ENCODE measurements at regions not wholly inside any gene's neighbourhood (a gene's known extent, or its start where the extent isn't known, plus 50 kb on each side); places are given as distances from the start of the nearest gene placed in this dataset.

DNA sequence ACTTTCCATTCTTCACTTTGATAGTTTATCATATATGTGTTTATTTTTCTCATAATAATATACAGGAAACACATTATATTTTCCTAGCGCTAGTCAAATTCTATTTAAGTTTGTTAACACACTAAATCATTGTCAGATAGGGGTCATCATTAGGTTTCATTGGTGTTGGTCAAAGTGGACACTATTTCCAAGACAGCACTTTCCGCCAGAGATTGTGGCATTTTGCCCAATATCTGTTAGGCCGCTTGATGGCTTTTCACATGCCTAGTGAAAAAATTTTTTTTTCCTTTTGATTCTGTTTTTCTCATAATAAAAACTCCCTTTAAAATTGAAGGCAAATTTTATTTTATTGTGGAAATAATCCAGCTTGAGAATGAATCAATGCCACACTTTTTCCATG lies 495.4 kb upstream of the AKR1E2 start:
- Histone ChIP-seq H3K4me3 (replicated peaks in 1 of 3; ENCODE audit: insufficient read depth in 1 of 3, low read depth in 1 of 3, low read length in 3 of 3) (no peak overlapping the region), H3K9me3 (replicated peaks; ENCODE audit: control insufficient read depth, insufficient read depth, low read length) (no peaks in the 10 kb centered on the region), H4K20me1 (replicated peaks; ENCODE audit: control insufficient read depth, extremely low read depth, insufficient read depth, low read length) (no peaks in the 10 kb centered on the region), H3K4me1 (ENCODE audit: control insufficient read depth, extremely low read depth, insufficient read depth, low read length) (peaks cover 3% of the 10 kb centered on the region), H2AFZ (ENCODE audit: low read depth, low read length) (no peak overlapping the region), H3K27ac (ENCODE audit: insufficient read depth, low read depth, low read length) (no peak overlapping the region), H3K27me3 (ENCODE audit: control insufficient read depth in 2 of 2, insufficient read depth in 2 of 2, low read length in 2 of 2) (no peaks in the 10 kb centered on the region), H3K36me3 (ENCODE audit: control insufficient read depth in 2 of 2, extremely low read depth in 1 of 2, insufficient read depth in 2 of 2, low read length in 2 of 2) (no peaks in the 10 kb centered on the region), H3K9ac (replicated peaks; ENCODE audit: extremely low read depth, insufficient read depth, low read length) (no peak overlapping the region), H3K79me2 (ENCODE audit: control insufficient read depth, insufficient read depth, low read length) (no peaks in the 10 kb centered on the region), H3K4me2 (ENCODE audit: insufficient read depth, low read length) (no peak overlapping the region), H3K9me1 (replicated peaks; ENCODE audit: control insufficient read depth, extremely low read depth, insufficient read depth, low read length) (no peaks in the 10 kb centered on the region)
- FAIRE-seq (no peak), DNase-seq (ENCODE audit: low read depth, low spot score) (no peak)
- BruUV-seq (replicated peaks) = no TSS peak
- TF ChIP-seq JUN (IDR thresholded peaks at IDR 0.05; ENCODE audit: borderline replicate concordance, insufficient read depth, insufficient read length, low read depth) (no peak), GATA2 (IDR thresholded peaks at IDR 0.05; ENCODE audit: insufficient read depth, insufficient read length, low read depth, low read length) (no peak), EZH2 (IDR thresholded peaks at IDR 0.05; ENCODE audit: borderline replicate concordance, low read depth, low read length, severe bottlenecking) (no peak)
- TF ChIP-seq, protein P1, sequence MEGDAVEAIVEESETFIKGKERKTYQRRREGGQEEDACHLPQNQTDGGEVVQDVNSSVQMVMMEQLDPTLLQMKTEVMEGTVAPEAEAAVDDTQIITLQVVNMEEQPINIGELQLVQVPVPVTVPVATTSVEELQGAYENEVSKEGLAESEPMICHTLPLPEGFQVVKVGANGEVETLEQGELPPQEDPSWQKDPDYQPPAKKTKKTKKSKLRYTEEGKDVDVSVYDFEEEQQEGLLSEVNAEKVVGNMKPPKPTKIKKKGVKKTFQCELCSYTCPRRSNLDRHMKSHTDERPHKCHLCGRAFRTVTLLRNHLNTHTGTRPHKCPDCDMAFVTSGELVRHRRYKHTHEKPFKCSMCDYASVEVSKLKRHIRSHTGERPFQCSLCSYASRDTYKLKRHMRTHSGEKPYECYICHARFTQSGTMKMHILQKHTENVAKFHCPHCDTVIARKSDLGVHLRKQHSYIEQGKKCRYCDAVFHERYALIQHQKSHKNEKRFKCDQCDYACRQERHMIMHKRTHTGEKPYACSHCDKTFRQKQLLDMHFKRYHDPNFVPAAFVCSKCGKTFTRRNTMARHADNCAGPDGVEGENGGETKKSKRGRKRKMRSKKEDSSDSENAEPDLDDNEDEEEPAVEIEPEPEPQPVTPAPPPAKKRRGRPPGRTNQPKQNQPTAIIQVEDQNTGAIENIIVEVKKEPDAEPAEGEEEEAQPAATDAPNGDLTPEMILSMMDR (IDR thresholded peaks at IDR 0.05; ENCODE audit: extremely low read depth in 1 of 2, insufficient read depth in 1 of 2, low read depth in 1 of 2, low read length in 2 of 2) = no peak
- CTCF ChIA-PET = interaction anchor here (1.0 kb wide), 1 partner anchor 13 kb away, joined by 4 read pairs; no protein-coding TSS in a partner anchor
- intact Hi-C loops (cut with micrococcal nuclease) = no loop called here
- dilution Hi-C loops (cut with MboI; ENCODE audit: extremely low pct_ligation_motif_present, low sequenced_read_pairs) = no loop called here
- POLR2A ChIA-PET = no interaction called here

DNA sequence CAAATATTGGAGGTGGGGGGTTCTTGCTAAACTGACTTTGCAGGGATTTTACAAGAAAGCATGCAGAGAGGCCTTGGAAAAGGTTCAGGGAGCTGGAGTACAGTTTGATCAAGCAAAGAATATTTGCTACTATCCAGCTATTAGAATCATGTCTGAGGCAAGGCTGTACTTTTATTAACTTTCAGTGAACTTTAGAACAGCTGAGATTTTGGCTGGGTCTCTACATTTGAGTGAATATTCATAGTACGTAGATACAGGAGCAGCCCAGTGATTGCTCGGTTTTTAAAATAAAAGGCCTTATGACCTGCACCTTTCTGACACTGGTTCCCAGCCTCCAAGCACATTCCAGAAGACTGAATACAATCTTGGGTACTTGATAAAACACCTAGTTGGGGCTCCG lies 496.8 kb upstream of the AKR1E2 start:
- no peak overlapping the region for H3K4me3 ChIP-seq (replicated peaks in 1 of 3; ENCODE audit: insufficient read depth in 1 of 3, low read depth in 1 of 3, low read length in 3 of 3)
- H3K27me3 ChIP-seq (ENCODE audit: control insufficient read depth in 2 of 2, insufficient read depth in 2 of 2, low read length in 2 of 2) = no peaks in the 10 kb centered on the region
- no peaks in the 10 kb centered on the region for H4K20me1 ChIP-seq (replicated peaks; ENCODE audit: control insufficient read depth, extremely low read depth, insufficient read depth, low read length)
- no peak overlapping the region for H3K27ac ChIP-seq (ENCODE audit: insufficient read depth, low read depth, low read length)
- H3K79me2 ChIP-seq (ENCODE audit: control insufficient read depth, insufficient read depth, low read length) = no peaks in the 10 kb centered on the region
- POLR2A ChIA-PET = no interaction called here
- DNase-seq (ENCODE audit: low read depth, low spot score) (no peak), FAIRE-seq (no peak)
- no peaks in the 10 kb centered on the region for H3K36me3 ChIP-seq (ENCODE audit: control insufficient read depth in 2 of 2, extremely low read depth in 1 of 2, insufficient read depth in 2 of 2, low read length in 2 of 2)
- H3K9ac ChIP-seq (replicated peaks; ENCODE audit: extremely low read depth, insufficient read depth, low read length) = no peak overlapping the region
- TF ChIP-seq EZH2 (IDR thresholded peaks at IDR 0.05; ENCODE audit: borderline replicate concordance, low read depth, low read length, severe bottlenecking) (no peak), JUN (IDR thresholded peaks at IDR 0.05; ENCODE audit: borderline replicate concordance, insufficient read depth, insufficient read length, low read depth) (no peak), FOS (IDR thresholded peaks at IDR 0.05; ENCODE audit: borderline replicate concordance, insufficient read depth, low read length) (no peak), POLR2AphosphoS5 (IDR thresholded peaks at IDR 0.05; ENCODE audit: insufficient read depth, low read depth, low read length) (no peak)
- no TSS peak for BruUV-seq (replicated peaks)
- H3K9me1 ChIP-seq (replicated peaks; ENCODE audit: control insufficient read depth, extremely low read depth, insufficient read depth, low read length) = no peaks in the 10 kb centered on the region
- no peaks in the 10 kb centered on the region for H3K9me3 ChIP-seq (replicated peaks; ENCODE audit: control insufficient read depth, insufficient read depth, low read length)
- intact Hi-C loops (cut with micrococcal nuclease) (no loop called here), dilution Hi-C loops (cut with MboI; ENCODE audit: extremely low pct_ligation_motif_present, low sequenced_read_pairs) (no loop called here)
- CTCF ChIA-PET = no interaction called here
- no peak overlapping the region for H2AFZ ChIP-seq (ENCODE audit: low read depth, low read length)
- peaks cover 3% of the 10 kb centered on the region for H3K4me1 ChIP-seq (ENCODE audit: control insufficient read depth, extremely low read depth, insufficient read depth, low read length)
- H3K4me2 ChIP-seq (ENCODE audit: insufficient read depth, low read length) = no peak overlapping the region
